Mononuclear cell (primary cell): ENCODE measurements at regions not wholly inside any gene's neighbourhood (a gene's known extent, or its start where the extent isn't known, plus 50 kb on each side); places are given as distances from the start of the nearest gene placed in this dataset.

Experiments used
- H3K27me3 ChIP-seq: 2 replicates; pipeline ENCODE4 v1.6.0; 2011; ENCODE audit warnings: low read length, control low read depth; ENCODE audit not compliant: insufficient read depth
- H3K4me1 ChIP-seq: 2 replicates; pipeline ENCODE4 v1.5.1; 2011; ENCODE audit warnings: mild to moderate bottlenecking, low read length, control low read depth; ENCODE audit not compliant: insufficient read depth
- H3K4me3 ChIP-seq: 2 replicates; pipeline ENCODE4 v1.5.1; 2011; ENCODE audit warnings: mild to moderate bottlenecking, low read length, moderate library complexity
- H3K9me3 ChIP-seq: 2 replicates; pipeline ENCODE4 v1.5.1; 2011; ENCODE audit warnings: low read depth, mild to moderate bottlenecking, control low read depth, low read length

- Histone ChIP-seq H3K4me1 (no peaks in the 10 kb centered on the region), H3K4me3 (no peak overlapping the region), H3K9me3 (no peaks in the 10 kb centered on the region), H3K27me3 (no peaks in the 10 kb centered on the region)
These were observed 641.0 kb downstream of the FGF9 start for GRCh38 chr13:22311734-22312404.

GRCh38 chr13:22312405-22312803 is 641.5 kb downstream of the FGF9 start:
- Histone ChIP-seq H3K9me3 (no peaks in the 10 kb centered on the region), H3K4me1 (no peaks in the 10 kb centered on the region), H3K27me3 (no peaks in the 10 kb centered on the region)

GRCh38 chr13:22316494-22317025 is 645.7 kb downstream of the FGF9 start:
- H3K4me3 ChIP-seq, result no peak overlapping the region
- H3K4me1 ChIP-seq, result no peaks in the 10 kb centered on the region
- no peaks in the 10 kb centered on the region for H3K9me3 ChIP-seq
- no peaks in the 10 kb centered on the region for H3K27me3 ChIP-seq

More at GRCh38 chr13:22312405-22312803, 641.5 kb downstream of the FGF9 start:
- H3K4me3 ChIP-seq, result no peak overlapping the region

GRCh38 chr13:22320991-22321390 is 650.1 kb downstream of the FGF9 start:
- Histone ChIP-seq H3K27me3 (no peaks in the 10 kb centered on the region), H3K4me3 (no peak overlapping the region)

GRCh38 chr13:22325761-22326160 is 654.9 kb downstream of the FGF9 start:
- no peaks in the 10 kb centered on the region for H3K9me3 ChIP-seq
- H3K27me3 ChIP-seq, result no peaks in the 10 kb centered on the region
- H3K4me1 ChIP-seq, result no peaks in the 10 kb centered on the region
- no peak overlapping the region for H3K4me3 ChIP-seq

More at GRCh38 chr13:22320991-22321390, 650.1 kb downstream of the FGF9 start:
- Histone ChIP-seq H3K9me3 (no peaks in the 10 kb centered on the region), H3K4me1 (no peaks in the 10 kb centered on the region)

- Histone ChIP-seq H3K9me3 (no peaks in the 10 kb centered on the region), H3K27me3 (no peaks in the 10 kb centered on the region), H3K4me3 (no peak overlapping the region), H3K4me1 (no peaks in the 10 kb centered on the region)
These were observed 661.5 kb downstream of the FGF9 start for GRCh38 chr13:22332416-22332815.

- Histone ChIP-seq H3K4me3 (no peak overlapping the region), H3K27me3 (no peaks in the 10 kb centered on the region), H3K9me3 (no peaks in the 10 kb centered on the region), H3K4me1 (no peaks in the 10 kb centered on the region)
These were observed 665.6 kb downstream of the FGF9 start for GRCh38 chr13:22336460-22336859.

GRCh38 chr13:22357132-22357531 is 686.3 kb downstream of the FGF9 start:
- Histone ChIP-seq H3K9me3 (peaks cover 6% of the 10 kb centered on the region), H3K27me3 (no peaks in the 10 kb centered on the region), H3K4me1 (no peaks in the 10 kb centered on the region), H3K4me3 (no peak overlapping the region)

GRCh38 chr13:22369090-22369489 is 698.2 kb downstream of the FGF9 start:
- no peaks in the 10 kb centered on the region for H3K27me3 ChIP-seq
- H3K4me3 ChIP-seq, result no peak overlapping the region
- H3K9me3 ChIP-seq, result peaks cover 25% of the 10 kb centered on the region
- no peaks in the 10 kb centered on the region for H3K4me1 ChIP-seq

- Histone ChIP-seq H3K4me3 (no peak overlapping the region), H3K9me3 (peaks cover 21% of the 10 kb centered on the region), H3K4me1 (no peaks in the 10 kb centered on the region), H3K27me3 (no peaks in the 10 kb centered on the region)
These were observed 699.0 kb downstream of the FGF9 start for GRCh38 chr13:22369840-22370239.

- Histone ChIP-seq H3K9me3 (peaks cover 14% of the 10 kb centered on the region), H3K27me3 (no peaks in the 10 kb centered on the region), H3K4me1 (no peaks in the 10 kb centered on the region), H3K4me3 (no peak overlapping the region)
These were observed 701.4 kb downstream of the FGF9 start for GRCh38 chr13:22372261-22372660.

GRCh38 chr13:22375151-22375550 is 704.3 kb downstream of the FGF9 start:
- Histone ChIP-seq H3K9me3 (peaks cover 20% of the 10 kb centered on the region), H3K4me1 (no peaks in the 10 kb centered on the region), H3K27me3 (no peaks in the 10 kb centered on the region), H3K4me3 (no peak overlapping the region)

- no peak overlapping the region for H3K4me3 ChIP-seq
- no peaks in the 10 kb centered on the region for H3K9me3 ChIP-seq
- H3K27me3 ChIP-seq, result no peaks in the 10 kb centered on the region
- no peaks in the 10 kb centered on the region for H3K4me1 ChIP-seq
These were observed 717.0 kb downstream of the FGF9 start for GRCh38 chr13:22387899-22388298.

GRCh38 chr13:22399801-22400420 is 729.0 kb downstream of the FGF9 start:
- Histone ChIP-seq H3K4me1 (no peaks in the 10 kb centered on the region), H3K27me3 (no peaks in the 10 kb centered on the region), H3K9me3 (no peaks in the 10 kb centered on the region), H3K4me3 (no peak overlapping the region)

- H3K9me3 ChIP-seq, result no peaks in the 10 kb centered on the region
- H3K27me3 ChIP-seq, result no peaks in the 10 kb centered on the region
- H3K4me3 ChIP-seq, result no peak overlapping the region
- H3K4me1 ChIP-seq, result no peaks in the 10 kb centered on the region
These were observed 731.8 kb downstream of the FGF9 start for GRCh38 chr13:22402682-22403081.

GRCh38 chr13:22403144-22403543 is 732.3 kb downstream of the FGF9 start:
- H3K9me3 ChIP-seq, result no peaks in the 10 kb centered on the region
- H3K27me3 ChIP-seq, result no peaks in the 10 kb centered on the region
- H3K4me3 ChIP-seq, result no peak overlapping the region
- H3K4me1 ChIP-seq, result no peaks in the 10 kb centered on the region
